GM18508 (cell line): ENCODE measurements at regions not wholly inside any gene's neighbourhood (a gene's known extent, or its start where the extent isn't known, plus 50 kb on each side); places are given as distances from the start of the nearest gene placed in this dataset.

Experiments
- ATAC-seq: cut with Tn5 transposase; IDR thresholded peaks from one replicate; pipeline ENCODE4 v1.9.1; 2021; ENCODE audit warnings: moderate number of reproducible peaks; ENCODE audit not compliant: insufficient read depth, unreplicated experiment

DNA sequence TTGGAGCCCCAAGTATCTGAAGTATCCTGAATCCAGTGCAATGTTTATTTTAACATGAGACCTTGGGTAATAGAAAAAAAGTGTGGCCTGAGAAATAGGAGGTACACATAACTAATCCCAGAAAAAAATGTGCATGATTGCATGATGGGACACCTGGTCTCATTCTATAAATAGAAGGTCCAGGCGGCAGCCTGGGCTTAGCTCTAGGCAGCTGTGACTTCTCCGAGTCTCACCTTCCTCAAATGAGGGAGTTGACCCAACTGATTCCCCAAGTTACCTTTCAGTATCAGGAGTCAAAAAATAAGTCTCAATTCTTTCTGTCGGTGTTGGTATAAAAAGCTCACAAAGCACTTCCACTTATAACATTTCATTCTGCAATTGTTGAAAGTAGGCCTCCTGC is 65.9 kb upstream of the CCDC190 start:
- no peak for ATAC-seq

DNA sequence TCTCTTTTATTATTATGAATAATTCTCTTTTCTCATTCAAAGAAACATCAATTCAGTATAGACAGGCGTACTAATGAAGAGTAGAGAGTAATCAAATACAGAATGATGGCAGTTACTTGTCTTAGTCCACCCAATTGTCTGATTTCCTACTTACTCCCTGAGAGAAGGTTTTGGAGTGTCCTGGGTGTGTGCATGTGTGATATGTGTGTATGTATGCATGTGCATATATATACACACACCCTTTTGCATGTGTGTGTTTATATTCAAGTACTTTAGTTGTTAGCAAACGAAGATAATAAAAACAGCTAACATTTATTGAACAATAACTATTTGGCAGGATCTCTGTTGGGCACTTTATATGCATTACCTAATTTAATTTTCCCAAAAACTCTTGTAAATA is 63.2 kb upstream of the CCDC190 start:
- no peak for ATAC-seq

DNA sequence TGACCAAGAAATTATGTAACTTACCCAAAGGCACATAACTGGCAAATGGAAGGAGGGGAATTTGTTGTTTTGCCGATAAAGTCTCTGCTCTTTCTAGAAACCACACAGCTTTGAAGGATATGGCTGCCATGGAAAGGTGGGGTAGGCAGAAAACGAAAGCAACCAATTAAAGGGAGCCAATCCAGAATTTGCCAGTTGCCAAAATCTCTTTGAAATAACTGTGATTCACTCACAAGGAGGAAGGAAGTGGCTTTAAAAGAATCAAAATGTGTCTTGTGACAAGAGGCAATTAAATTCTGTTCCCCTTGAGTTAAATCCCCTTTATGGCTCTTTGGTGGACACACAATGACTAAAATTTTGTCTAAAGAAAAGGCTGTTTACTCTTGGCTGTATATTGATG is 61.2 kb upstream of the CCDC190 start:
- no peak for ATAC-seq

DNA sequence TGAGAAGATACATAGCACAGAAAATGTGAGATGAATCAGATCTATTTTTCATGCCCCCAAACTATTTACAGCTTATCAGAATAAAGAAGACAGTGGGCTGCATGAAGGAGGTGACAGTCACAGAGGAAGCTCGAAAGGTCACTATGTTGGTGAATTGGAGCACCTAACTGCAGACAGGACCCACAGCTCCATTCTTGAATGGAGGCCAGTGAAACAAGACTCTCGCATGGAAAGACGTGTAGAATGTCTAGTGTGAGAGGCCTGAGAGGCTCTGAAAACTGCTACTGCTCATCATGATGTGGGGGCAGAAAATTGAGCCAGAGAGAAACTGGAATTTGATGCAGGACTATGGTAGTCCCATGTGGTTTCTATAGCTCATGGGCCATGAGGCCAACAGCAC is 60.3 kb upstream of the CCDC190 start:
- ATAC-seq: no peak

DNA sequence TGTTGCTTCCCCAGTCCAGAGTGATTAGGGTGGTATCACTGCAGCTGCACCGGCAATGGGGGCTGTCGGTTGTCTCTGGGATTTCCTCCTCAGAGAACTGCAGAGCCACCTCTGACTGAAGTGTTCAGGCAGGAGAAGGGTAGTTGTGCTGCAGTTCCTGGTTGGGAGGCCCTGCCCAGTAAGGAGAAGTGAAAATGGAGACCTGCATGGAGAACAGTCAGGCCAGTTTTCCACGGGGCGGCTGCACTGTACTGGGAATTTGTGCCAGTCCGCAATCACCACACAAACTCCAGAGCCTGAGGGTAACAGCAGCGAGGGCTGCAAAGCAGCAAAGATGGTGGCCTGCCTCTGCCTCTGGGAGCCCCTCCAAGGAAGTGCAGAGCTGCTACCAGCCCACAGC is 58.1 kb upstream of the CCDC190 start:
- no peak for ATAC-seq

DNA sequence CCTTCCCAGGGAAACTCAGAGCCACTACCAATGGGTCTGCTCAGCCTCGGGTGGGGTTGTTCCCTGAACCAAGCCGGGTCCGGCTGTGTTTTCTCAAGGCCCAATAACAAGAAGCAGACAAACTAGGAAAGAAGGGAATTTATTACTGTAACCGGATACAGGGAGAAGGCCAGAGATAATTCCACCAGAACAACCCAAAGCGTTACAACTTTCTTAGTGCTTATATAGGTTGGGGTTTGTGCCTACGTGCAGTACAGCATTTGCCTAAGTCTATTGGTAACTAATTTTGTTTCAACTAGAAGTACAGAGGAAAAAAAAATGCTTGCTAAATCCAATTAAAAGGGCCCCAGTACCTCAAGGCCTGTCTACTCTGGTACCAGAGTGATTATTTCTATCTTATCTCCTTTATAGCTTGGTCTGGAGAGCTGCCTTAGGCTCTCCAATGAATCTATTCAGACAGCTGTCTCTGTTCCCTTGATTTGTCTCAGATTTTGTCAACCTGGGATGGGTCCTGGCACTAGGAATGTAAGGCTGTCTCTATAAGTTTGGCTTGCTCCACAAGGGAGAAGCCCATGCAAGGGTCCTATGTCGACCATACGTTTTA is 57.3 kb upstream of the CCDC190 start:
- no peak for ATAC-seq

DNA sequence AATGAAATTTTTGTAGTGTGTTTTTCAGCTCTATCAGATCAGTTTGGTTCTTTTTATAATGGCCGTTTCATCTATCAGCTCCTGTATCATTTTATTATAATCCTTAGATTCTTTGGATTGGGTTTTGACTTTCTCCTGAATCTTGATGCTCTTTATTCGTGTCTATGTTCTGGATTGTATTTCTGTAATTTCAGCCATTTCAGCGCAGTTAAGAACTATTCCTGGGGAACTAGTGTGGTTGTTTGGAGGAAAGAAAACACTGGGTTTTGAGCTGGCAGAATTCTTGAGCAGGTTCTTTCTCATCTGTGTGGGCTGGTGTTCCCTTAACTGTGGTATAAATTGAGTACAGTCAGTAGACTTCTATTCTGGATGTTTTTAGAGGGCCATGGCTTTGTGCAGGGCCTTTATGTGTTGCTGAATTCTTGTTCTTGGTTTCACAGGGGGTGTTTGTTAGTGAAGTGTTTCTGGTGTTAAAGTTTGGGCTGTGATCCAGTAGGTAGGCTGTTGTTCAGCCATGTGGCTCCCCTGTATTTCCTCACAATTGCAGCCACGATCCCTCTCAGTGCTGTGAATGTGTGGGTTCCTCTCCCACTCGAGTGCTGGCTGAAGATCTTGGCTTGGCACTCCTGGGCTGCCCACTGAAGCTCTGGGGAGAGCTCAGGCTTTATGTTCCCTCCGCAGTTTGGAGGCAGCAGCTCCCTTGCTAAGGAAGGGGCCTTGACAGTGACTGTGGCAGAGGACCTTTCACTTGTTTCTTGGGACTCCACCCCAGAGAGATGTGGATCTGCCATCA is 56.0 kb upstream of the CCDC190 start:
- no peak for ATAC-seq

DNA sequence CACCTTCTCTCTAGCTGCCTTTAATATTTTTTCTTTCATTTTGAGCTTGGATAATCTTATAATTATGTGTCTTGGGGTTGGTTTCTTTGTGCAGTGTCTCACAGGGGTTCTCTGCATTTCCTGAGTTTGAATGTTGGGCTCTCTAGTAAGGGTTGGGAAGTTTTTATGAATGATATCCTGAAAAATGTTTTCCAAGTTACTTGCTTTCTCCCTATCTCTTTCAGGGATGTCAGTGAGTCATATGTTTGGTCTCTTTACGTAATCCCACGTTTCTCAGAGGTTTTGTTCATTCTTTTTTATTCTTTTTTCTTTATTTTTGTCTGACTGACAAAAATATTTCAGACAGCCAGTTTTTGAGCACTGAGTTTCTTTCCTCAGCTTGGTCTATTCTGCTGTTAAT is 55.4 kb upstream of the CCDC190 start:
- ATAC-seq: no peak

DNA sequence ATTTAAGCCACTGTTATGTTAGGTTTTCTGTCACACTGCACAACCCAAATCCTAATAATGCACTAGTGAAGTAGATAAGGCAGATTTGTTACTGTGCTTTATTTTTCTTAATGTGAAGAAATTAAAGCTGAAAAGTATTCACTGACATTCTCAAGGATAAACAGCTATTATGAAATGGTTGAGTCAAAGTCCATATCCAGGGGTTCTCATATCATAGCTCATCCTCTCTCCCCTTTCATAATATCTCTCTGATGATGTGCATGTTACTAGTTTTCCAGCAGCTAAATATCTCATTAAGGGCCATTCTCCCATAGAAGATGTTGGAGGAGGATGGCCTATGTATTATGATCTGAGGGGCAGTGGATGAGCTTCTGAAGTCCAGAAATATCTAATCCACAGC is 53.6 kb upstream of the CCDC190 start:
- no peak for ATAC-seq

DNA sequence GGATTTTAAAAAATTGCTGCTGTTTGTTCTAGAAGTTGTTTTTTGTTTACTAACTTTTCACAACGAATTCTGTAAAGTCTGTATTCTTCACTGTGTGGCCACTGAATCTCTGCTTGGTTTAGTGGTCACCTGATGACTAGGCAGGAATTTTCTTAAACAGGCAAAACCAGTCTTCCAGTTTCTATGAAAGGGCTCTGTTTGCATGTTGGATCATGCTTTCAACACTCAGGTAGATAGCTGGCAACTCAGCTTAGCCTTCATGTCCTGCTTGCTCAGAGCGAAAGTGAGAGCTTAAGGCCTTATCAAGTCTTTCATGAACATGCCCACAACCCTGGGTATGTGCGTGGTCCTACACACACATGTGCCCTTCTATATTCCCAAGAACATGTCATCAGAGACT is 52.4 kb upstream of the CCDC190 start:
- ATAC-seq: no peak

DNA sequence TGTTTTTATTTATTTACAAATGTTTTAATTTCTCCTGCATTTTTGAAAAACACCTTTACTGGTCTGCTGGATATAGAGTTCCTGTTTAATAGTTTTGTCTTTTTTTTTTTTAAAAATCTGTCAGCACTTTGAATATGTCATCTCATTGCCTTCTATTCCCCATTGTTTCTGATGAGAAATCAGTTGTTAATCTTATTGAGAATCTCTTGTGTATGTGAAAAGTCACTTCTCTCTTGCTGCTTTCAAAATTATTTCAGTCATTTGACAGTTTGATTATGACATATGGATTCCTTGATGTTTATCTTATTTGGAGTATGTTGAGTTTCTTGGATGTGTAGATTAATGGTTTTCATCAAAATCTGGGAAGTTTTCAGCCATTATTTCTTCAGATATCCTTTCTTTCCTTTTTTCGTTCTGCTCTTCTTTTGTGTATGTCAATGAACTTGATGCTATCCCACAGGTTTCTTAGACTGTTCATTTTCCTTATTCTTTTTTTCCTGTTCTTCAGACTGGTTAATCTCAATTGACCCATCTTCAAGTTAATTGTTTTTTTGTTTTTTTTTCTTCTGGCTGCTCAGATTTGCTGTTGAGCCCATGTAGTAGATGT is 51.2 kb upstream of the CCDC190 start:
- no peak for ATAC-seq
